ENCODE measurements at regions not wholly inside any gene's neighbourhood (a gene's known extent, or its start where the extent isn't known, plus 50 kb on each side); places are given as distances from the start of the nearest gene placed in this dataset.

DNA sequence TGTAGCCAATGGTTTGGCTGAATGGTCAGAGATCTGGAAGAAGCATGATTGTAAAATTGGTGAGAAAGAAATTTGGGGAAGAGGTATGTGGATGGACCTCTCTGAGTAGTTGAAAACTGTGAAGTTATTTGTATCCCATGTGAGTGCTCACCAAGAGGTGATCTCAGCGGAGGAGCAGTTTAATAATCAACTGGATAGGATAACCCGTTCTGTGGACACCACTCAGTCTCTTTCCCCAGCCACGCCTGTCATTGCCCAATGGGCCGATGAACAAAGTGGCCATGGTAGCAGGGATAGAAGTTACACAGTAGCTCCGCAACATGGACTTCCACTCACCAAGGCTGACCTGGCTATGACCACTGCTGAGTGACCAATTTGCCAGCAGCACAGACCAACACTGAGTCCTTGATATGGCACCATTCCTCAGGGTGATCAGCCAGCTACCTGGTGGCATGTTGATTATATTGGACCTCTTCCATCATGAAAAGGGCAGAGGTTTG, 257.4 kb upstream of the ATXN7L3B start:
- no peak for TF ChIP-seq EZH2 (IDR thresholded peaks at IDR 0.05; ENCODE audit: insufficient read depth, poor library complexity, severe bottlenecking)
- TF ChIP-seq EZH2phosphoT487 (IDR thresholded peaks at IDR 0.05; ENCODE audit: insufficient read depth, low read depth) = no peak

Measured in GM23248 (cell line).